G401 (cell line): ENCODE measurements at regions not wholly inside any gene's neighbourhood (a gene's known extent, or its start where the extent isn't known, plus 50 kb on each side); places are given as distances from the start of the nearest gene placed in this dataset.
"Not testable (repeated sequence)": the region's sequence is repeated elsewhere in the genome, so short reads cannot be mapped to it uniquely, and the experiment has no call there.

ENCODE experiments used
- DNase-seq: peaks from one replicate; pipeline ENCODE4 v3.0.0-alpha.2; 2015; ENCODE audit warnings: low spot score
- in situ Hi-C: cut with HindIII; loops from 2 replicates; pipeline ENCODE4 v1.10.0; 2016; ENCODE audit warnings: low sequenced_read_pairs, mixed read lengths

DNA sequence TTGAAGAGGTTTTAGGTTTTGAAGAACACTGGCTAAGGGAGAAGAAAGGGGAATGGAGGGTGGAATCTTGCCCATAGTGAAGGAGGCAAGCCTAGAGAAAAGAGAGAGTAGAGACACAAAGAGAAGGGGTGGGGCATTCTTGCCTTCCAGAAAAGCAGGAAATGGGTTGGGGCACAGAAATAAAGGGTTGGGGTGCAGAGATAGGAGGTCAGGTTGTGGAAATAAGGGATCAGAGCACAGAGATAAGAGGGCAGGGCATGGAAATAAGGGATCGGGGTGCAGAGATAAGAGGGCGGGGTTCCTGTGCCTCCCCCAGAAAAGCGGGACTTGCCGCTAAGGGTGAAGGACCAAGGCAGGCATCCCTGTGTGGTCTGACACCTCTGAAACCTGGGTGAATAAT, 69.9 kb downstream of the ALG1L2 start:
- DNase-seq, in situ Hi-C loops: not testable (repeated sequence)

DNA sequence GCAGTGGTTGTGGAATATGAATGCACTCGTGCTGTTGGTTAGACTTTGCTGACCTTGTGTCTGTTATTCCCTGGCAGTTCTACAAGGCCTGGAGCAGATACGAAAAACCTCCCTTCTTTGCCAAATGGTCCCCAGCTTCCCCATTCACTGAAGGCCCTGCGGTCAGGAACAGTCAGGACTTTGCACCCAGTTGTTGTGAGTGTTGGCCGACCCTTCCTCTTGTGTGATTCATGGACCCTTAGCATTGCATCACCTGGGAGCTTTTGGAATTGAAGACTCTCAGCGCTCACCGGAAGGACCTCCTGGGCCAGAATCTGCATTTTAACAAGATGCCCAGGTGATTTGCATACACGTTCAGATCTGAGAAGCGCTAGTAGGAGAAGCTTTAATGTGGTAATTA, 71.6 kb downstream of the ALG1L2 start:
- in situ Hi-C loops, DNase-seq: not testable (repeated sequence)

DNA sequence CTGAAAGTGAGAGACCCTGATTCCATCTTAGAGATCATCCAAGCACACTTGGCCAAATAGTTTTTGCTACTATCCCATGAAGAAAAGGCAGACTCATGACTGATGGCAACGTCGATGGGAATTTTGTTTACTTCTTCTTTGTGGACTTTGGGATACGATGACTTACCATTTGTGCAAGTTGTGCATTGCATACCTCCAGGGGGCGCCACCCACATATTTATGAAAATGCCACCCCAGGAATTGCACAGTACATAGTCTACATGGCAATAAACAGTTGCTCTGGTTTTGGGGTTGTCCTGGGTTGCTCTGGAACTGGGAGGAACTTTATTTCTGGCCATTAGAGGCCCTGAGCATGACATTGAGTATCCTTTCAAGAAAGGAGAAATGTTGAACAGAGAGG, 73.8 kb downstream of the ALG1L2 start:
- DNase-seq, in situ Hi-C loops: not testable (repeated sequence)

DNA sequence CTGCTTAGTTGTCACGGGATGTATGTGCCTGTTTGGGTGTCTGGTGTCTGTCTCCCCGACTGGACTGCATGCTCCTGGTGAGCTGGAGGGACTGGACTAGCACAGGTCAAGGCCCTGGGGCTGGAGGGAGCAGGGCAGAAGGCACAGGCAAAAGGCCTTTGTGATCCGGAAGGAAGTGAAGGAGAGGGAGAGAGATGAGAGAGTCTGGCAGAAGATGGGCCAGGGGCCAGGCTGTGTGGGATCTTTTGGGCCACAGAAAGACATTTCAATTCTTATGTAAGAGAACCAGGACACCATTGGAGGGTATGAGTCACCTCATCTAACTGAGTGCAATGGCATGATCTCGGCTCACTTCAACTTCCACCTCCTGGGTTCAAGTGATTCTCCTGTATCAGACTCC, 85.2 kb downstream of the ALG1L2 start:
- in situ Hi-C loops, DNase-seq: not testable (repeated sequence)

DNA sequence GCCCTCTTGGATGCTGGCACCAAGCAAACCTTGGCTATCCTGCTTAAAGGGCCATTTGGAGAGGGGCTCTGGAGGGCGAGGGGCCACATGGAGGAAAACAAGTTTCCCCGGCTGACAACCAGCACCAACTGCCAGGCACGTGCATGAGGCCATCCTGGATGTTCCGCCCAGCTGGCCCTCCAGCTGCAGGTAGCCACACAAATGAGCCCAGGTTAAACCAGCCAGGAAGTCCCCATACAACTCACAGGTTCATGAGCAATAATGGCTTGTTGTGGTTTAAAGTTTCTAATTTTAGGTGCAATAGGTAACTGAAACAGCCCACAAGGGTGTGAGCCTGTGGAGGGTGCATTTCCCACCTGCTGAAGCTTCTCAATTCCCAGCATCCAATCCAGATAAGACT, 93.6 kb downstream of the ALG1L2 start:
- DNase-seq, in situ Hi-C loops: not testable (repeated sequence)

DNA sequence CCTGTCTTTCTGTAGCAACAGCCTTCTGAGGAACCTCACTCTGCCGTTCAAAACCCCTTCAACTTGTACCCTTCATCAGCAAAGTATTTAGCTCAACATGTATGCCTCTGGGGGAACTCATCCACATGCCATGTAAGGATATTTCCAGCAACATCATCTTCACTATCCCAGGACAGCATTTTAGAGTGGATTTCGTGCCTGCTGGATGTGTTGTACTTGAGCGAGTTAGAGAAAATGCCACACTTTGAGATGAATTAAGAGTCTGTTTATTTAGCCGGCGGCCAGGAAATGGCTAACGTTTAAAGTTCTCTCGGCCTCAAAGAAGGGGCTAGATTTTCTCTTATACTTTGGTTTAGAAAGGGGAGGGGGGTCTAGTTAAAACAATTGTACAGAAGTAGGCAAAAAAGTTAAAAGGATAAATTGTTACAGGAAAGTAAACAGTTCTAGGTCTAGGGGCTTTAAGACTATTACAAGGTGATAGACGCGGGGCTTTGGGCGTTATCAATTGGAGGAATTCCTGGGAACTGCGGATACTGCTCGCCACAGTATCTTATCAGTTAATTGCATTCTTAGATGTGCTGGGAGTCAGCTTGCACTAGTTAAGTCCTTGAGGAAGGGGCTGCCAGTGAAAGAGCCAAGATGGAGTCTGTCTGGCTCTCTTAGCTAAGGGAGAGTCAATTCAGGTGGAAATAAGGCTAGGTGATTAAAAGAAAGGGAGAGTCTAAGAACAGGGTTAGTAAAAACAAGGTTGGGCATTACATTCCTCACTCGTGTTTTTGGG, 95.0 kb downstream of the ALG1L2 start:
- DNase-seq, in situ Hi-C loops: not testable (repeated sequence)

DNA sequence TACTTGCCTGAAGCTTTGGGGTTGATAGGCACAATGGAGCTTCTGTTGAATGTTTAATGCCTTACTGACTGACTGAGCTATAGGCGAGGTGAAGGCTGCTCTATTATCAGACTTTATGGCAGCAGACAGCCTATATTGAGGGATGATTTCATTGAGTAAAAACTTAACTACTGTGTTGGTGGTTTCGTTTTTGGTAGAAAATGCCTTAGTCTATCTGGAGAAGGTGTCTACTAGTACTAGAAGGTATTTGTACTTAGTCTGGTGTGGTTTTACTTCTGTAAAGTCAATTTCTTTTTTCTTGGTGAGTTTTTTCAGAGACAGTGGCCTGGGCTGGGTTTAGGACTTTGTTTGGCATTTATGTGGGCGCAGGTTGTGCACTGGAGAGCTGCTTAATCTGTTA, 97.2 kb downstream of the ALG1L2 start:
- DNase-seq, in situ Hi-C loops: not testable (repeated sequence)

DNA sequence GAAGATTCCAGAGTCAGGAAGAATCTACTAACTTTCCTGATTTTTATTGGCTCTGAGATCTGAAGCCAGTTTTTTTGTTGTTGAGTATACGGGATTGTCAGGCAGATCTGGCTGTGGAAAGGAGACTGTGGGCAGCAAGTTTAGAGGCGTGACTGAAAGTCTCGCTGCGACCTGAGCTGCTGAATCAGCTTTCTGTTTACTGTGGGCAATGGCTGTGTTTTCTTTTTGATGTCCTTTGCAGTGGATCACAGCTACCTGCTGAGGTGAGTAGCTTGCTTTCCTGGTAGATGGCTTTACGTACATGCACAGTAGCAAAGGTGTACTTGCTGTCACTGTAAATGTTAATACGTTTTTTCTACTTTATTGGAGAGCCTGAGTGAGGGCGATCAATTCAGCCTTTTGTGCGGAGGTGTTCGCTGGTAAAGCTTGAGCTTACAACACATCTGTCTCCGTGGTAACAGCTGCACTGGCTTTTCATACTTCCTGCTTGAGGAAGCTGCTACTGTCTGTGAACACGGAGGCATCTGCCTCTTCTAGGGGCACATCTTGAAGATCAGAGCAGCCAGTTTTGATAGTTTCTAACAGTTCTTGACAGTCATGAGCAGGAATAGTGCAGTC, 97.8 kb downstream of the ALG1L2 start:
- in situ Hi-C loops, DNase-seq: not testable (repeated sequence)

DNA sequence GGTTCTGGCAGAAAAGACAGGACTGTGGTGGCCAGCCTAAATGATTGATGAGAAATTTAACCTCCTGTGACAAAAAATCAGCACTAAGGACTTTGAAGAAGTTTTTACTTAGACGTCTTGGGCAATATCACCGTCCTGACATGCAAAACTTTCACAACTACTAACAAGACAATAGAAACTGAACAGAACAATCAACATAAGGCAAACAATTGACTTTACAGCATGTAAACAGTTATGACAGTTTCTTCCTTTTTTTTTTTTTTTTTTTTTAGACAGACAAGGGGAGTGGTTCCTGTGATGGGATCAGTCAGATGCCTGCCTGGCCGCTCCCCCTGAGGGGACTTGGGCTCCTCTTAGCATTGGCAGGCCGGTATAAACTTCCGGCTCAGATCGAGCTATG, 100.8 kb downstream of the ALG1L2 start:
- in situ Hi-C loops, DNase-seq: not testable (repeated sequence)

DNA sequence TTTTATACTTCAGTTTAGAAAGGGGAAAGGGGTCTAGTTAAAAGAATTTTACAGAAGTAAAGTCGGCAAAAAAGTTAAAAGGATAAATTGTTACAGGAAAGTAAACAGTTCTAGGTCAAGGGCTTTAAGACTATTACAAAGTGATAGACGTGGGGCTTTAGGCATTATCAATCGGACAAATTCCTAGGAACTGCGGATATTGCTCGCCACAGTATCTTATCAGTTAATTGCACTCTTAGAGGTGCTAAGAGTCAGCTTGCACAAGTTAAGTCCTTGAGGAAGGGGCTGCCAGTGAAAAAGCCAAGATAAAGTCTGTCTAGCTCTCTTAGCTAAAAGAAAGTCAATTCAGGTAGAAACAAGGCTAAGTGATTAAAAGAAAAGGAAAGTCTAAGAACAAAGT, 102.1 kb downstream of the ALG1L2 start:
- in situ Hi-C loops, DNase-seq: not testable (repeated sequence)

DNA sequence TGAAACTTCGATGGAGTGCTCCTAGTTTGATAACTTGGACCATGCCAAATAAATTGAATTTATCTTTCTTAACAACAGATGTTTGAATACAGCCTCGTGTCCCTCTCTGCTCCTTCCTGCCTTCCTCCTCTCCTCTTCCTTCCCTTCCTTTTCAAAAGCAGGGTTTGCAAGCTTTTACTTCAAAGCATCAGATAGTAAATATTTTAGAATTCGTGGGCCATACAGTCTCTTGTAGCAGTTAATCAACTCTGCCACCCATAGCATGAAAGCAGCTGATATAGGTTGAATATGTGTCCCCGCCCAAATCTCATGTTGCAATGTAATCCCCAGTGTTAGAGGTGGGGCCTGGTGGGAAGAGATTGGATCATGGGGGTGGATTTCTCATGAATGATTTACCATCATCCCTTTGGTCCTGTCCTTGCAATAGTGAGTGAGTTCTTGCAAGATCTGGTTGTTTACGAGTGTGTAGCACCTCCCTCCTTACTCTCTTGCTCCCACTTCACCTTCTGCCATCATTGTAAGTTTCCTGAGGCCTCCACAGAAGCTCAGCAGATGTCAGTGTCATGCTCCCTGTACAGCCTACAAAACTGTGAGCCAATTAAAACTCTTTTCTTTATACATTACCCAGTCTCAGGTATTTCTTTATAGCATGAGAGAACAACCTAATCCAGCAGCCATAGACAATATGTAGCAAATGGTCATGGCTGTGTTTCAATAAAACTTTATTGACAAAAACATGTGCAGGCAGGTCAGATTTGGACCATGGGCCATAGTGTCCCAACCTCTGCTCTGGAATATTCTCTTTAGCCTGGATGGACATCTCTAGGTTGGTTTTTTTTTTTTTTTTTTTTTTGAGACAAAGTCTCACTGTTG, 102.8 kb downstream of the ALG1L2 start:
- DNase-seq = not testable (repeated sequence)

DNA sequence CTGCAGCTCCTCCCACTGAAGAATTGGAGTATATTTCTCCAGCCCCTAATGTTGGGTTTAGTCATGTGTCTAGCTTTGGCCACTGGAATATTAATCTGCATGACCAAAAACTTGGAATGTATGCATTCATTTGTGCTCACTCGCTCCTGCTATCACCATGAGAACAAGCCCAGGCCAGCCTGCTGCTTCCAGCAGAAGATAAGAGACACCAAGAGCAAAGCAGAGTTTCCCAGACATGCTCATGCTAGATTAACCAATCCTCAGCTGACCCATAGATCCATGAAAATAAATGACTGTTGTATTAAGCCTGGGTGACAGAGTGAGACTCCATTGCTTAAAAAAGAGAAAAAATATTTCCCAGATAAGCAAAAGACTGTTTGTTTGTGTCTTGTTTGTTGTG, 119.6 kb downstream of the ALG1L2 start:
- DNase-seq, in situ Hi-C loops: not testable (repeated sequence)

More for the DNA sequence above, 102.8 kb downstream of the ALG1L2 start:
- in situ Hi-C loops = not testable (repeated sequence)

DNA sequence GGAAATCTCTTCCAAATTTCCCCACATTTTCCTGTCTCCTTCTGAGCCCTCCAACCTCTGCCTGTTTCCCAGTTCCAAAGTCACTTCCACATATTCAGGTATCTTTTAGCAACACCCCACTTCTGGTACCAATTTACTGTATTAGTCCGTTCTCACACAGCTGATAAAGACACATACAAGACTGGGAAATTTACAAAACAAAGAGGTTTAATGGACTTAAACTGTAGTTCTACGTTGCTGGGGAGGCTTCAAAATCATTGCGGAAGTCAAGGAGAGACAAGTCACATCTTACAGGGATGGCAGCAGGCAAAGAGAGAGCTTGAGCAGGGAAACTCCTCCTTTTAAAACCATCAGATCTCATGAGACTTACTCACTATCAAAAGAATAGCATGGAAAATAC, 122.0 kb downstream of the ALG1L2 start:
- DNase-seq, in situ Hi-C loops: not testable (repeated sequence)

DNA sequence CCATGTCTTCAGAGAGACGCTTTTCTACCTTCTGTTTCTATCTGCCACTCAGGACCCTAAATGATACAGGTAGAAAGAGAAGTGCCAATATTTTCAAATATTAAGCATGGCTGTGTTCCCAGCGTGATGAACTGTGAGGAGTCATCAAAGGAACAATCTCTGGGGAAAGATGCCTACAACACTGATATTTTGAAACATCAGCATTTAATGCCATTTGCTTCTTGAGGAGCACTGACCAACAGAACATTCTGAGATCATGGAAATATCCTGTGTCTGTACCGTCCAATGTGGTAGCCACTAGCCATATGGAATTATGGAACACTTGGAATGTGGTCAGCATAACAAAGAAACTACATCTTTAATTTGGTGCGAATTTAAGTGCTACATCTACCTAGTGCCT, 117.9 kb upstream of the COL6A5 start:
- in situ Hi-C loops = no loop called here
- DNase-seq = no peak

DNA sequence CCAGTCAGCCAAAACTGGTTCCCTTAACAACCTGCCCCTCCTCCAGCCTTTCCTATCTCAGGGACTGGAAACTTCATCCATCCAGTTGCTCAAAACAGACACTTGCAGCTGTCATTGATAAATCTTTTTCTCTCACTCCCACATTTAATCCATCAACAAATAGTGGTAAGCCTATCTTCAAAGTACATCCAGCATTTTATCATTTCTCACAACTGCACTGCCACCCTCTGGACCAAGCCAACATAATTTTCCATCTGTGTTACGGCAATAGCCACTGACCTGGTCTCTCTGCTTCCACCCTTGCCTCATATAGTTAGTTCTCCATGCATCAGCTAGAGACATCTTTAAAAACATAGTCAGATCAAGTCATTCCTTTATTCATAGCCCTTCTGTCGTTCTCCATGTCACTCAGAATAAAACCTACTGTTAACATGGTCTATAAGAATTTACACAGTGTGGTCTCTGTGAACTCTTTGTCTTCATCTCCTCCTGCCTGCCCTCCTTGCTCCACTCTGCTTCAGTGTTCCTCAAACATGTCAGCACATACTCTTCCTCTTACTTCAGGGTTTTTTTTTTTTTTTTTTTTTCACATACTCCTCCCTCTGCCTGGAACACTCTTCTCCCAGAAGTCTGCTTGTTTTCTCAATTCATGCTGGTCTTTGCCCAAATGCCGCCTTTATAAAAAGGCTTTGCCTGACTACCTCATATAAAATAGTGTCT, 102.5 kb upstream of the COL6A5 start:
- no peak for DNase-seq
- in situ Hi-C loops = no loop called here

DNA sequence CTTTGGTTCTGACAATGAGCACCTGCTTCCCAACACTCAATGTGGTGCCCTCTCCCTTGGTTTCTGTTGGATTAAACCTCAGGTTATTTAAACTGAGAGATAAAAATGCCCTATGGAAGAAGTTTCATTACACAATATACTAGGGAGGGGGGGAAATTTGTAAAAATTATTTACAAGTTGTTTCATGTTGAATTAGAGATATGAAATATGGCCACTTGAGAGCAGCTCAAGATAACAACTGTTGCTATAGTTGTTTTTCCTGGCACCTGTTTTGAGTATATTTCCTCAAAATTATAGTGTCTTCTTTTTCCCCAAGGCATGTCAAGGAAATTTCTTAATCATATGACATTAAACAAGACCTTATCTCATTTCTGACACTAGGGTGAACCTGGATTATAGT, 101.7 kb upstream of the COL6A5 start:
- in situ Hi-C loops = no loop called here
- DNase-seq = no peak

DNA sequence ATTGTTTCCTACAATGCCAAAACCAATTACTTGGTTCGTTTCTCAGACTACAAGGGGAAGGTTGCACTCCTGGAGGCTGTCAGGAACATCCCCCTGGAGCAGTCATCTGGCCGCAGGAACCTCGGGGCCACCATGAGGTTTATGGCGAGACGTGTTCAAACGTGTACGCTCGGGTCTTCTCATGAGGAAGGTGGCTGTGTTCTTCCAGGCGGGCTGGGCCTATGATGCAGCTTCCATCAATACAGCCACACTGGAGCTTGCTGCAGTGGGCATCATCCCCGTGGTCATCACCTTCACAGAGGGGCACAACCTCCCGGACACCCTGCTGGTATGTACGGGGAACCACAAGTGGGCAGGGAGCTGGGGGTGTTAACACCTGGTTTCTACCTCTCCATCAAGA, 94.5 kb upstream of the COL6A5 start:
- in situ Hi-C loops = no loop called here
- no peak for DNase-seq

DNA sequence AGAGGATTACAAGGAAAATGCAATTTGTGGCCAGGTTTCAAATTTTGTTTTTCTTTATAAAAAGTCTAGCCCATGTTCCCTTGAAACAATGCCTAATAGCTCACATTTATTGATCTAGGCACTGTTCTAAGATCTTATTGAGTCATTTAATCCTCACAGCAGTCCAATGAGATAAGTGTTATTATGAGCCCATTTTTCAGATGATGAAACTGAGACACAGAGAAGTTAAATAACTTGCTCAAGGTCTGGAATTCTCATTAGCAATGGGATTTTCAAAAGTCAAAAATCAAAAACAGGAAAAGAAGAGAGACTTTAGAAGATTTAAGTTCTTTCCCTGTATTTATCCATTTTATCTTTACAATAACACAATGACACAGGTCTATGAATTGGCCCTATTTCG, 90.0 kb upstream of the COL6A5 start:
- DNase-seq = no peak
- in situ Hi-C loops = no loop called here

DNA sequence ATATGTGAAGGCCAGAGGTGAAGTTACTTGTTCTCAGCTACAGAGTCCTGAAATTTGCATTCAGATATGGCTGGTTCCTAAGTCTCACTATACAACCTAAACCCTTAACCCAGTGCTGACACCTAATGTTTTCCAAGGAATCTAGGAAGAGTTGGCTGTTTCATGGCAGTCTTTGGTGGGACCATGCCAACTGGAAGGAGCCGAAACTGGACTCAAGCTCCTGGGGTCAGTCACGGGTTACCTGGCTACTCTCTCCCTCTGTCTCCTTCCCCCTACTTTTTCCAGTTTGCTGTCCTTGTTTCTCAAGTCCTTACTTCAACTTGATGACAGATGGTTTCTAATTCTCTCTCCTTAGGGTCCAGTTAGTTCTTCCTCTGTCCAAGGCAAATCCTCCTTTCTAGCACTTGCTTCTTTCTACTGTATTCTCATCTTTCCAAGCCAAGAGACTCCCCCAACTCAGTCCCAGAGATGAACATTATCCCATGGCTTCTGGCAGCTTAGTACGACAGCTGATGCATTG, 88.6 kb upstream of the COL6A5 start:
- DNase-seq = no peak
- in situ Hi-C loops = no loop called here
